ENCODE measurements at regions not wholly inside any gene's neighbourhood (a gene's known extent, or its start where the extent isn't known, plus 50 kb on each side); places are given as distances from the start of the nearest gene placed in this dataset.

DNA sequence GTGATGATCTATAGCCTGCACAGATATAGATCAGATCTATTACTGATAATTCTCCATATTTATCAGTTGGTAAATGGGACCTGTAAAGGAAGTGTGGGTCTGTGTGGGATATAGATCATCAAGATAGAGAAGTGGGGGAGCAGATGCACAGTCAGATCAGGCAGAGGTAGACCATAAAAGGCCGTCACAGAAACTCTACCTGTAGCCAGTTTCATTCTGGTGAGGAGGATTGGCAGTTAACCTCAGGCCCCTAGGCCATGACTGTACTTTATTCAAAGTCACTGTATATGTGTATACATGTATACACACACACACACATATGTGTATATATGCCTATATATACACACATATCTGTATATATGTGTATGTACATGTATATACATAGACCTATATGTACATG lies 69.1 kb downstream of the ADM start:
- TF ChIP-seq PKNOX1 (IDR thresholded peaks at IDR 0.05) (no peak), SP1 (IDR thresholded peaks at IDR 0.05) (no peak), SUZ12 (IDR thresholded peaks at IDR 0.05) (no peak), FOXM1 (IDR thresholded peaks at IDR 0.05; ENCODE audit: borderline replicate concordance) (no peak), ZNF384 (IDR thresholded peaks at IDR 0.05) (no peak), L3MBTL2 (conservative IDR thresholded peaks at IDR 0.05) (no peak), TARDBP (IDR thresholded peaks at IDR 0.05) (no peak), FOXK2 (IDR thresholded peaks at IDR 0.05) (no peak), HDGF (IDR thresholded peaks at IDR 0.05; ENCODE audit: borderline replicate concordance) (no peak), BHLHE40 (IDR thresholded peaks at IDR 0.05; ENCODE audit: borderline replicate concordance) (no peak), ELF4 (IDR thresholded peaks at IDR 0.05) (no peak), NFRKB (IDR thresholded peaks at IDR 0.05) (no peak), LEF1 (IDR thresholded peaks at IDR 0.05; ENCODE audit: borderline replicate concordance) (no peak), FOXA1 (IDR thresholded peaks at IDR 0.05) (no peak)

Measured in HEK293T (cell line).